ENCODE measurements at regions not wholly inside any gene's neighbourhood (a gene's known extent, or its start where the extent isn't known, plus 50 kb on each side); places are given as distances from the start of the nearest gene placed in this dataset.

DNA sequence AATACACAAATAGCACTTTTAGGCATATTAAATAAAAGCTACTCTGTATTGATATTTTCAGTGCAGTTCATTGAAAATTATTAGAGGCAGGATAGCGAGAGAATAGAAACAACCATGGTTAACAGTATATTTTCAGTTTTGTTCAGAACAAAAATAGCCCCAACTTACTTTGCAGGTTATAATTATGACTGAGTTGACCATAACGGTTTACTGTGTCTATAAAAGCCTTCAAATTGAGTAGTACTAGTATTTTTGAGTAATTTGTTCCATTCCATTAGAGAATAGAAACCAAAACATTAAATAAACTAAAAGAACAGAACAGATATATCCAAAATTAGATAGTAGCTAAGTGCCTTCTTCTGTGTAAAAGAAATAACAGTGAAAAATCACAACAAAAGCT lies 1108.4 kb upstream of the PCDH20 start:
- no peak for TF ChIP-seq POLR2AphosphoS5 (IDR thresholded peaks at IDR 0.05)
- TF ChIP-seq, protein P1, sequence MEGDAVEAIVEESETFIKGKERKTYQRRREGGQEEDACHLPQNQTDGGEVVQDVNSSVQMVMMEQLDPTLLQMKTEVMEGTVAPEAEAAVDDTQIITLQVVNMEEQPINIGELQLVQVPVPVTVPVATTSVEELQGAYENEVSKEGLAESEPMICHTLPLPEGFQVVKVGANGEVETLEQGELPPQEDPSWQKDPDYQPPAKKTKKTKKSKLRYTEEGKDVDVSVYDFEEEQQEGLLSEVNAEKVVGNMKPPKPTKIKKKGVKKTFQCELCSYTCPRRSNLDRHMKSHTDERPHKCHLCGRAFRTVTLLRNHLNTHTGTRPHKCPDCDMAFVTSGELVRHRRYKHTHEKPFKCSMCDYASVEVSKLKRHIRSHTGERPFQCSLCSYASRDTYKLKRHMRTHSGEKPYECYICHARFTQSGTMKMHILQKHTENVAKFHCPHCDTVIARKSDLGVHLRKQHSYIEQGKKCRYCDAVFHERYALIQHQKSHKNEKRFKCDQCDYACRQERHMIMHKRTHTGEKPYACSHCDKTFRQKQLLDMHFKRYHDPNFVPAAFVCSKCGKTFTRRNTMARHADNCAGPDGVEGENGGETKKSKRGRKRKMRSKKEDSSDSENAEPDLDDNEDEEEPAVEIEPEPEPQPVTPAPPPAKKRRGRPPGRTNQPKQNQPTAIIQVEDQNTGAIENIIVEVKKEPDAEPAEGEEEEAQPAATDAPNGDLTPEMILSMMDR (IDR thresholded peaks at IDR 0.05), result no peak

All from prostate gland (tissue), 2 donors.